ENCODE measurements at regions not wholly inside any gene's neighbourhood (a gene's known extent, or its start where the extent isn't known, plus 50 kb on each side); places are given as distances from the start of the nearest gene placed in this dataset.
"Not testable (repeated sequence)": the region's sequence is repeated elsewhere in the genome, so short reads cannot be mapped to it uniquely, and the experiment has no call there.

DNA sequence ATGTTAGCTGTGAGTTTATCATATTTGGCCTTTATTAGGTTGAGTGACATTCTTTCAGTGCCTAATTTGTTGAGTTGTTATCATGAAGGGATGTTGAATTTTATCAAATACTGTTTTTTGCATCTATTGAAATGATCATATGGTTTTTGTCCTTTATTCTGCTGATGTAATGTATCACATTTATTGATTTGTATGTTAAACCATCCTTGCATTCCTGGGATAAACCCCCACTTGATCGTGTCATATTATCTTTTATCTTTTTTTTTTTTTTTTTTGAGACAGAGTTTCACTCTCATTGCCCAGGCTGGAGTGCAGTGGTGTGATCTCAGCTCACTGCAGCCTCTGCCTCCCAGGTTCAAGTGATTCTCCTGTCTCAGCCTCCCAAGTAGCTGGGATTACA lies 51.9 kb upstream of the MFGE8 start:
- not testable (repeated sequence) for DNase-seq

DNA sequence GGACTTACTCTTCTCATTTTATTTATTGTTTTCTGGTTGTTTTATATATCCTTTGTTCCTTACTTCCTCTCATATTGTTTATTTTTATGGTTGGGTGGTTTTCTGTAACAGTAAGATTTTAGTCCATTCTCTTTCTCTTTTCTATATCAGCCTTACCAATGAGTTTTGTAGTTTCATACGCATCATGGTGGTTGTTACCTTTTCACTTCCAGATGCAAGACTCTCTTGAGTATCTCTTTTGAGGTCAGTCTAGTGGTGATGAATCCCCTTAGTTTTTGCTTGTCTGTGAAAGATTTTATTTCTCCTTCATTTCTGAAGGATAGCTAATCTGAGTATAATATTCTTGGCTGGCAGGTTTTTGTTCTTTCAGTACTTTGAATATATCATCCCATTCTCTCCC lies 57.1 kb upstream of the MFGE8 start:
- no peak for DNase-seq

DNA sequence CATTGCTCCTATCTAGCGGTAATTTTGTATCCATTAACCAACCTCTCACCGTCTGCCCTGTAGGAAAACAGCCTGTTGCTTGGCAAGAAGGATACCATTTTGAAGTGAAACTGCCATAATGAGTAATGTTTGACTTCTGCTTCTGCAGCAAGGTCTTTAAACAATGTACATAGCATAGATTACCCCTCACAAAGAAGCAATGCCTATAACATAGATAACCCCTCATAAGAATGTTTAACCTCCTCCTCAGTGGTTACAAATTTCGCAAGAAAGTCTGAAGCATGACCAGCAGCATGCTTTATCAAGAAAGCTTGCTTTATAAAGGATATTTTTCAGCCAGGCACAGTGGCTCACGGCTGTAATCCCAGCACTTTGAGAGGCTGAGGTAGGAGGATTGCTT lies 61.2 kb upstream of the MFGE8 start:
- no peak for DNase-seq

DNA sequence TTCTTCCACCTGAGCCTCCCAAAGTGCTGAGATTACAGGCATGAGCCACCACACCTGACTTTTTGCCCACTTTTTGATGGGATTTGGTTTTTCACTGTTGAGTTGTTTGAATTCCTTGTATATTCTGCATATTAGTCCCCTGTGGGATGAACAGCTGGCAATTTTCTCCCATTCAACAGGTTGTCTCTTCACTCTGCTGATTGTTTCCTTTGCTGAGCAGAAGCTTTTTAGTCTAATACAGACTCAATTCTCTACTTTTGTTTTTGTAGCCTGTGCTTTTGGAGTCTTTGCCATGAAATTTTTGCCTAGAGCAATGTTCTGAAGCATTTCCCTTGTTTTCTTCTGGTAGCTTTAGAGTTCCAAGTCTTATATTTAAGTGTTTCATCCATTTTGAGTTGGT lies 62.7 kb upstream of the MFGE8 start:
- no peak for DNase-seq

DNA sequence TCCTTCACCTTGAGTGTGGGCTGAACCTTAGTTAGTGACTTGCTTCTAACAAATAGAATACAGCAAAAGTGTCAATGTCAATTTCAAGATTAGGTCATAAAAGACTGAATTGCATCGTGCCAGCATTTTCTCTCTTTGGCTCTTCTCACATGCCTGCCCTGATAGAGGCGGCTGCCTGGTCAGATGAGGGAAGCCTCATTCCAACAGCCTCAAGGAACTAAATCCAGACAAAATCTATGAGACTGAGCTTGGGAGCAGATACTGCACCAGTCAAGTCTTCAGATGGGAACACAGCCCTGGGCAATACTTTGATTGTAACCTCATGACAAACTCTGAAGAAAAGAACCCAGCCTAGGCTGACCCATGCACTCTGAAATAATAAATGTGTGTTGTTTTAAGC lies 63.5 kb upstream of the MFGE8 start:
- no peak for DNase-seq

DNA sequence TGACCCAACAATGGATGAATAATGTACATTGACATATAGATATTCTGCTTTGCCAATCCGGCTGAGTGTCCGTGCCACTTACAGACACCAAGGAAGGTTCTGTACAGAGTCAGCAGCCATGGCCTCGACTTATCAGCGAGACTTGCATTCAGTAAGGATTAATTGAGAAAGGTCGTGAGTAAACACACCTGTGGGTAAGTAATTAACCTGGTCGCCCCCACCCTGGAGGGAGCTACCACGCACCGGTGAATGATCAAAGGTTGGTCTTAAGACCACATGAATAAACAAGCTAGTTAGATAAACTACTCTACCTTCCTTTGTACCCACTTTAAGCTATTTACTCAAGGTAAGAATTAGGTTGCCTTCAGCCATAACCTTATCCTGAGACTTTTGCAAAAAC lies 66.5 kb upstream of the MFGE8 start:
- DNase-seq = no peak

DNA sequence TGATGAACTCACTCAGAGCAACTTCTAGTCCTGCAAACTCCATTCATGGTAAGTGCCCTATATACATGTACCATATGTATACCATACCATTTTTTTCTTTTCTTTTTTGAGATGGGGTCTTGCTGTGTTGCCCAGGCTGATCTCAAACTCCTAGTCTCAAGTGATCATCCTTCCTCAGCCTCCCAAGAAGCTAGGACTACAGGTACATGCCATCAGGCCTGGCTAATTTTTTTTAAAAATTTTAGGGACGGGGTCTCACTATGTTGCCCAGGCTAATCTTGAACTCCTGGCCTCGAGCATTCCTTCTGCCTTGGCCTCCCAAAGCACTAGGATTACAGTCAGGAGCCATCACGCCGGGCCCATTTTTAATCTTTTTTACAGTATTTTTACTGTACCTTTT lies 67.3 kb upstream of the MFGE8 start:
- DNase-seq = no peak

DNA sequence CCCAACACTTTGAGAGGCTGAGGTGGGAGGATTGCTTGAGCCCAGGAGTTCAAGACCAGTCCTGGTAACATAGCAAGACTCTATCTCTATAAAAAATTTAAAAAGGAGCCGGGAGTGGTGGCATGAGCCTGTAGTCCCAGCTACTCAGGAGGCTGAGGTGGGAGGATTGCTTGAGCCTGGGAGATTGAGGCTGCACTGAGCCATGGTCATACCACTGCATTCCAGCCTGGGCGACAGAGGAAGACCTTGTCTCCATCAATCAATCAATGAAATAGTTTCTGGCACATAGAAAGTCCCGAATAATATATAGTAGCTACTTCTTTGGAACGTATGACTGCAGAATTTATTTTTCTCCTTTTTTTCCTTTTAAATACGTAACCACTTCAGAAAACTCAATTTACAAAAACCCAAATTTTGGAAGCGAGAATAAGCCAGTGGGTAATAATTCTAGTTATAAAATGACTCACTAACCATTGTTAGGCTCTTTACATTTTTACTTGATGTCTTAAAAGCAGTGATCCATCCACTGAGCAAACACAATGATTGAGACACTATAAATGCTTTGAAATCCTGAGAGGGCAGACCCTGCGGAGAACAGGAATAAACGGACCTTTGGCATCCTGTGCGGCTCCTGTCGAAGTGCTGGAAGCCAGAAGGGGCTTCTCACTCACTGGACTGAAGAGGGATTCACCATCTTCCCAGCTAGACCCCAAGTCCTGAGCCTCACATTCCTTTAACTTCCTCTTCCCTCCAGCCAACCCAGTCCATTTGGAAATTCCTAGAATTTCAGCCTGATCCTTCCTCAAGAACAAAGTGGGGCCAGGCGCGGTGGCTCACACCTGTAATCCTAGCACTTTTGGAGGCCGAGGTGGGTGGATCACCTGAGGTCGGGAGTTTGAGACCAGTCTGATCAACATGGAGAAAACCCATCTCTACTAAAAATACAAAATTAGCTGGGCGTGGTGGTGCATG lies 68.4 kb upstream of the MFGE8 start:
- DNase-seq = no peak

DNA sequence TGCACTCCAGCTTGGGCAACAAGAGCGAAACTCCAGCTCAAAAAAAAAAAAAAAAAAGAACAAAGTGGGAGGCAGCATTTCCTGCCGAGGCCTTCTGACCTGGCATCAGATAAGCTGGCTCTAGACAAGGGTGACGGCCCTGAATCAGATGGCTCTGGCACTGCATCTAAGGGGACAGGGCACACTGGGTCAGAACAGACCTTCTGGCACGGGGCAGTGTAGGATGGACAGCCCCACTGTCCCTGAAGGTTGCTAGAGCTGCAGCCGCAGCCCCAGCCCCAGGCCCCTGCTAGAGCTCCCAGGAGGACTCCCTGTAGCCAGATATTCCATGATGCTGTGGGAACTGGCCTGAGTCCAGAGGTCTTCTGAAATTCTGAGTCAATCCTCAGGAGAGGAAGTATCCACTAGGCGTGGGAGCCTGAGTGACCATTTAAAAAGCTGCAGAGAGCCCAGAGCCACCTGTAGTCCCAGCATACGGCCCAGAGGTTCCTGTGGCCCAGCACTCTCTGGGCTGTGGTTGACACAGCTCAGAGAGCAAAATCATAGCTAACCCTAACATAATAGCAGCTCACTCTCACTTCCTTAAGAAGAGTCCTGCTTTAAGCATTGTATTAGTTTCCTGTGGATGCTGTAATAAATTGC lies 69.2 kb upstream of the MFGE8 start:
- DNase-seq = no peak

DNA sequence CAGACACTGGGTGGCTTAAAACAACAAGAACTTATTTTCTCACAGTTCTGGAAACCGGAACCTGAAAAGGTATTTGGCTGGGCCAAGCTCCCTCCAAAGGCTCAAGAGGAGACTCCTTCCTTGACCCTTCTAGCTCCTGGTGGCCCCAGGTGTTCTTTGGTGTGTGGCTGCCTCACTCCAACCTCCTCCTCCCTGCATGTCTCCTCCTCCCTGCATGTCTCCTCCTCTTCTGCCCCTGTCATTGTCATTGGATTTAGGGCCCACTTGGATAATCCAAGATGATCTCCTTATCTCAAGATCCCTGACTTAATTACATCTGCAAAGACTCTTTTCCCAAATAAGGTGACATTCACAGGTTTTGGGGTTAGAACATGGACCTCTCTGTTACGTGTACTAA lies 69.8 kb upstream of the MFGE8 start:
- DNase-seq = no peak

DNA sequence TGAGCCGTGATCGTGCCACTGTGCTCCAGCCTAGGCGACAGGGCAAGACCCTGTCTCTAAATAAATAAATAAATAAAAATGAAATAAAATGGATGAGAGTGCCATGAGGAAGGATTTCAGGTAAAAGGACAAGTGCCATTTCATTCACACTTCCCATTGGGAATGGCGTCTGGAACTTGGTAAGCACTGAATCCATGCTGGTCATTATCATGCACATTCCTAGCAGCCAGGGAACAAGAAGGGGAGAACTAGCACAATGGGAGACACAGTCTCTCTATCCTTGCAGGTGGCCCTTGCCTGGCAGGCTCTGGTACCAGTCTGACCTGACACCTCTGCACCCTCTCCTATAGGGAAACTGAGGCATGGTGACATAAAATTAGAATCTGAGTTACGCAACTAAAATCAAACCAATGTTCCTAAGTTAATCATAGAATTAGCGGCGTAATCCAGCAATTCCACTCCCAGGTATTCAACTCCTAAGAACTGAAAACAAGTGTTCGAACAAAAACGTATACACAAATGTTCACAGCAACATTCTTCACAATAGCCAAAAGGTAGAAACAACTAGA lies 70.8 kb upstream of the MFGE8 start:
- no peak for DNase-seq

DNA sequence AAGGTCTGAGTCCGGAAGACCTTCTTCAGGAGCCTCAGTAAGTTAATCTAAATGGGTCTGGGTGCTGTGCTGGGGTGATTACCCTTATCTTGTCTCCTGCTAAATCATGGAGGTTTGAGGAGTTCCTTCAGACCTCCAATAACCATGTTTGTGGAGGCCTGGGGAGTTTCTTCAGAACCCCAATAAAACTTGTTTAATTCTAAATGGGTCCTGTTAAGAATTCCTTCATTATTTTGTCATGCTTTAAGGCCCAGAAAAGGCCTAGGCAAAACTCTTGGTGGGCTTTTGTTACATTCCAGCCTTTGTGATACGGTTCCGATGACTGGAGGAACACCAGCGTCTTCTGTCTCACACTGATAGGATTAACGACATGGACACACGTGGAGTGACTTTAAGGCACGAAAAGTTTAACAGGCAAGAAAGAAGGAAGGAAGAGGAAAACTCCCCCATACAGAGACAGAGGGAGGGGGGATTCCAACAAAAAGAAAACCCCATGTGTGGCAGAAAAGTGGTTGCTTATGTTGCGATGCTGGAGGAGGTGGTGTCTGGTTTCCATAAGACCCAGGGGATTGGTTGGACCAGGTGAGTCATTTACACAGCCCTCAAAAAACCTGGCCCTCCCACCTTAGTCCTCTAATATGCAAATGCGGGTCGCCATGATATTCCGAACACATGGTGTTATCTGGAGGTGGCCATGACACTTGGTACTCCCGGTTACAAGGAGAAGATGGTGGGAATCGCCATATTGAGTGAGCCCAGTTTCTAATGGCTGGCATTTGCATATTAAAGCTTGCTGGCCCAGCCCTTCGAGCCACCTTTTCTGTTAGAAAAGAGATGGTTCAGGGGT lies 72.6 kb upstream of the MFGE8 start:
- no peak for DNase-seq

DNA sequence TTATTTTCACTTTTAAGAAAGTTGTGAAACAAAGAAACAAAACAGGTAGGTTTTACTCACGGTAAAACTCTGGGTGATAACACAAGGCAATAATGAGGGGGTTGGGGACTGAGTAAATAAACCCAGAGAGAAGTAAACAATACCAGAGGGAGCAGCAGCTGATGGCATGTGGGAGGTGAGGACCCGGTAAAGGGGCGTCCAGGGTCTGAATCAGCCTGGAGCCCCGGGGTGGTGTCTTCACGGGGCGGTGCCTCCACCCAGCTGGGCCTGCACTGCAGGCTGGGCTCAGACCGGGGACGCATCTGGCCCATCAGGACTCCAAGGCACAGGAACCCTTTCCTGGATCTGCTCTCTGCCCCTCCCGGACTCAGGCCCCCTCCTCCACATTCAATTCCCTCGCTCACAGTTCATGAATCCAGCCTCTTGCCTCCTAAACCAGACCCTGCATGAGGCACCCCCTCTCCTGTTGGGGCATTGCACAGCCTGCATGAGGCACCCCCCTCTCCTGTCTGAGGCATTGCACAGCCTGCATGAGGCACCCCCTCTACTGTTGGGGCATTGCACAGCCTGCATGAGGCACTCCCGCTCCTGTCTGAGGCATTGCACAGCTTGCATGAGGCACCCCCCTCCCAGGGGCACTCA lies 73.9 kb upstream of the MFGE8 start:
- DNase-seq = no peak

DNA sequence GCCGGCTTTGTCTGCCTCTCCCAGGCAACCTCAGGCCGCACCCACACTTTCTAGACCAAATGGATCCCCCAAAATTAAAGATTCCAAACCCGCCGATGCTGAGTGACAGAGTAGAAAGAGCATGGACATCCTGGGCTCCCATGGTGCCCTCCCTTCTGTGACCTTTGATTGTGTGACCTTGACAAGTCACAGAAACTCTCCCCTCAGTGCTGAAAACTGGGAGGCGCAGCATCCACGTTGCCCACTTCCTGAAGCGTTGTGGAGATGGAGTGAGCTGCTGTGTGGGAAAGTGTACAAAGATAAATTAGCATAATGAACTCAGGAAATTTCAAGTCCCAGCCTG lies 74.4 kb upstream of the MFGE8 start:
- no peak for DNase-seq

DNA sequence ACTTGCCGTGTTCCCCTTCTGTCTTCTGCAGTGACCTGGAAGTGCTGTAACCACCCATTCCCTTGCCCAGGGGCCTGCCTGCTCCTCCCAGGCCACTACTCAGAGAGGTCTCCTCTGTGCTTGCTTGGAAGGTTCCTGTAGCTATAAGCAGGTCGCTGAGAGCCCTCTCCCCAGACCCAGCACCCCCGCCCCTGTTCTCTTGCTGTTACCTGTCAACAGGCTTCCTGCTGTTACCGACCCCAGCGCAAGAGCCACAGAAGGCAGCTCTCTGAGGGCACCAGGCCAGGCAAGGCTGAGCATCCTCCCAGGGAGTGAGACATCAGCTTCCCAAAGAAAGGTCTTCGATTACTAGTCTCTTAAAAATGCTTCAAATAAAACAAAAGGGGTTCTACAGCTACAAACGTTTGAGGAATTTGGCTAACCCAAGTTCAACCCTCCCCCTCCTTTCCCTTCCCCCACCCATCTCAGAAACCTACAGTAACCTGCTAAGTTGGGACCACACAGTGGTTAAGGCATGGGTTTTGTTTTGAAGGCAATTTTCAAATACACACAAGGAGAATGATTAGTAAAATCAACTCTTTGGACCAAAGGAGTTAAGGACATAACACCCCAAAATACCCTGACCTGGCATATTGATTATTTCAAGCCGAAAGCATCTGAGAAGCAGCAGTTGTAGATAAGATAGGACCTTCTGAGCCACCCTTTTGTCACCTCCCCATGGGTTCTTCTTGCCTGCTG lies 74.9 kb upstream of the MFGE8 start:
- no peak for DNase-seq

DNA sequence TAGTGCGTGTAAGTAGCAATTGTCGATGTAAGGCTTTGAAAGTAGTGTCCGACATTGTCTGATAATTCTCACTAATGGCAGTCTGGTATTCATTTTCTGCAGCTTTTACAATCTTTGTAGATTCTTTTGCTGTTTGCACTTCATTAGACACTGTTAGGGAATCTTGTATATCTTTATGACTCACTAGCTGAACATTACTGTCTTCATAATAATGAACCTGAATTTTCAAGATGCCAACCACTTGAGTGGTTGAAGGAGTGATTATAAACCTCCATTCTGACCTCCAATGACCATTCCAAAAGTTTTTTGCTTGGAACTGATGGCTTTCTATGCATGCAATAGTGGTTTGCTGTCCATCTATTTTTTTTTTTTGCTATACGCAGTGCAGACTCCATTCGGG lies 76.4 kb upstream of the MFGE8 start:
- DNase-seq = no peak

DNA sequence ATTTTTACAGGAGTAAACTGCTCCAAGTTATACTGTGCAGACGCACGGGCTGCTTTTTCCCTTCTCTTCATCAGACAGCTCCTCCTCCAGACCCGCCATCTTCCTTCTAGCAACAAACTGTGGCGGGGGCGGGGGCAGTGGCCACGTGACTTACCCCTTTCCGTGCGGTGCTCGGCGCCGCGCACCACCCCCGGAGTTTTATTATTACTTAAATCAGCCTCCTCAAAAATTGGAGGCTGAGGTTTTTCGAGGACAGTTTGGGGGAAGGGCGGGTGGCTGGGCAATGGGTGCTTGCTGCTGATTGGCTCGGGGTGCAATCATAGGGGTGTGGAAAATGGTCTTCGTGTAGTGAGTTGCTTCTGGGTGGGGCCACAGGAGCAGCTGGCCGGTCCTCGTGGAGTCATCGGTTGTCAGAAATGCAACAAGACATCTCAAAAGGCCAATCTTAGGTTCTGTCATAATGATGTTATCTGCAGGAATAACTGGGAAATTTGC lies 77.1 kb upstream of the MFGE8 start:
- DNase-seq = no peak

DNA sequence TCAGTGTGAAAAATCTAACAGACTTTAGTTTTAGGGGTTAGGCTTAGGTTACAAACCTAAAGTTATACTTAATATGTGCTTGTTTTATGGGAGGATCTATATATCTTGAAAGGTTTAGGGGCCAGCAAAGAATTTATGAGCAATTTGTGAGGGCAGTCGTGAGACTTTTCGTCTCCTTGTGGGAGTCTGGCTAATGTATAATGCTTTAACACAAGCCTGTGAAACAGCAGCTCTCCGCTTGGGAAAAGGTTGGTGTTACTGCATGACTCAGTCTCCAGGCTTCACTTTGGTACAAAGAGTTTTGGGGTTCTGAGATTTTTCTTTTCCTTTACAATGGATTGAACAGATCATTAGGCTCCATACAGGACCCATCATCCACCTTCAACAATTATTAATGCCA lies 79.0 kb upstream of the MFGE8 start:
- no peak for DNase-seq

DNA sequence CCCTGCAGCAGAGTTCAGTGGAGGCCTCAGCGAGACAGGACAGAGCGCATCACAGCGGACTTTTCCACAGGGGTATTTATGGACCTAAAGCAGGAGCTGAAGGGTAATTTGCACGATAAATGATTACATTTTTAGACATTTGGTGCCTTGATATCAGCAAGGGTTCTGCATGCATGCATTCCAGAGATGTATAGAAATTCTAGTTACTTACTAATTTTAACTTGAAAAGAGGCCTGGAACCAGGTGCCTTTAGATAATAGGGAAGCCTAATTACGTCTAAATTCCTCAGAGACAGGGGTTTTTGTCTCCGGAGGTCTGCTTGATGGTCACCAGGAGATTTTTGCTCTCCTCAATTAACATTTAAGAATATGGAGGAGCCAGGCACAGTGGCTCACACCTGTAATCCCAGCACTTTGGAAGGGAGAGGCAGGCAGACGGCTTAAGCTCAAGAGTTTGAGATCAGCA lies 79.8 kb upstream of the MFGE8 start:
- no peak for DNase-seq

DNA sequence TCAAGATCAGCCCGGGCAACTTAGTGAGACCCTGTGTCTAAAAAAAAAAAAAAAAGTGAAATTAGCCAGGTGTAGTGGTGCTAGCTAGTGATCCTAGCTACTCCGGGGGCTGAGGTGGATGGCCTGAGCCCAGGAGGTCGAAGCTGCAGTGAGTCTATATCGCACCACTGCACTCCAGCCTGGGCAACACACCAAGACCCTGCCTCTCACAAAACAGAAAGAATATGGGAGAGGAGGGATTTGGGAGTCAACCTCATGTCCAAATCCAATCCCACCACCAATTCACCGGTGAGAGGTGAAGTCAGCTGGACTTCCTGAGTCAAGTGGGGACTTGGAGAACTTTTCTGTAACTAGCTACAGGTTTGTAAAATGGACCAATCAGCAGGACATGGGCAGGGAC lies 80.5 kb upstream of the MFGE8 start:
- DNase-seq = no peak

DNA sequence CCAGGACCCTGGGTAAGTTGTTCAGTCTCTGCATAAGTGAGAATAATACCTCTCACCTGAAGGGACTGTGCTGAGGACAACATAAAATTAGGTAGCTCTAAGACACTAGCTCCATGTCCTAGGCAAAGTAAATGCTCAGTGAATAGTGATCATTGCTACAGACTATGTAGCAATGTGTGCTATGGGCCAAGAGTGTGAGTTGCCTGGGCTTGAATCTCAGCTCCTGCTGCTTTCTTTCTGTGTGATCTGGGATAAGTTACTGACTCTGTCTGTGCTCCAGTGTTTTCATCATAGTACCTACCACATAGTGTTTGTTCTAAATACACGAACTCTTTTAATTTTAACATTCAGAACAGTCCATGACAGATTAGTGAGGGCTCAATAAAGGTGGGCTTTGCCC lies 81.1 kb upstream of the MFGE8 start:
- DNase-seq = no peak

DNA sequence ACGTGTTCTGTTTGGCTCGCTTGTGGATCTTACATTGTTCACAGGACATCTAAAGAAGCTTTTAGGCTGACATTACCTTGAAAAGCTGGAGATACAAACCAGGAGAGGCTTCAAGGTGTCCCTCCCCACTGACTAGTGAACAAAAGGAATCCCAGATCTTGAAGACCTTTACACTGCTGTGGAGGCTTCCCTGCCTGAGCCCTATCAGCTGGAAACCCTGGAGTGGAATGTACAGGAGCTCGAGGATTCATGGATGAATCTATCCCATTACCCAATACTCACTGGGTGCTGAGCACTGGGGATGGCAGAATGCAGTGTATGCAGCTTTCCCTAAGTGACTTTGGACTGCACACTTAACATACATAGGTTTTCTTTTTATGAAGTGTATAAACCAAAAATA lies 82.3 kb upstream of the MFGE8 start:
- no peak for DNase-seq

All from NCI-H1694 treated with DMSO at 0.1 percent for 48 hours (cell line).